ENCODE measurements at regions not wholly inside any gene's neighbourhood (a gene's known extent, or its start where the extent isn't known, plus 50 kb on each side); places are given as distances from the start of the nearest gene placed in this dataset.

- TF ChIP-seq CTCF (IDR thresholded peaks at IDR 0.05) (no peak), POLR2A (IDR thresholded peaks at IDR 0.05) (no peak)
These were observed 249.4 kb downstream of the SLITRK6 start for GRCh38 chr13:85549819-85550218.

Measured in tibial nerve (tissue), 3 donors.